Hepatocyte (in vitro differentiated cells): ENCODE measurements at regions not wholly inside any gene's neighbourhood (a gene's known extent, or its start where the extent isn't known, plus 50 kb on each side); places are given as distances from the start of the nearest gene placed in this dataset.

Experiments used
- DNase-seq: peaks from one replicate; pipeline ENCODE4 v3.0.0-alpha.2; 2016; ENCODE audit warnings: low spot score
- H2AFZ ChIP-seq: fragments of 200-600 bp; sonication (generic); 2 replicates; pipeline ENCODE4 v1.6.0; 2016; ENCODE audit warnings: antibody characterized with exemption, mild to moderate bottlenecking
- H3K27ac ChIP-seq: fragments of 200-600 bp; sonication (generic); 2 replicates; pipeline ENCODE4 v1.5.1; 2016; ENCODE audit warnings: mild to moderate bottlenecking
- H3K27me3 ChIP-seq: fragments of 200-600 bp; sonication (generic); 2 replicates; pipeline ENCODE4 v1.6.1; 2016
- H3K36me3 ChIP-seq: fragments of 200-600 bp; sonication (generic); replicated peaks from 2 replicates; pipeline ENCODE4 v1.5.1; 2016; ENCODE audit warnings: low read depth; ENCODE audit not compliant: insufficient read depth
- H3K4me1 ChIP-seq: fragments of 200-600 bp; sonication (generic); 2 replicates; pipeline ENCODE4 v1.5.1; 2016; ENCODE audit warnings: mild to moderate bottlenecking, moderate library complexity; ENCODE audit not compliant: insufficient read depth
- H3K4me2 ChIP-seq: fragments of 200-600 bp; sonication (generic); 2 replicates; pipeline ENCODE4 v1.6.0; 2016
- H3K4me3 ChIP-seq: fragments of 200-600 bp; sonication (generic); 2 replicates; pipeline ENCODE4 v1.5.1; 2016; ENCODE audit warnings: mild to moderate bottlenecking
- H3K79me2 ChIP-seq: fragments of 200-600 bp; sonication (generic); 2 replicates; pipeline ENCODE4 v1.6.0; 2017; ENCODE audit warnings: mild to moderate bottlenecking
- H3K9me2 ChIP-seq: fragments of 200-600 bp; sonication (generic); replicated peaks from 2 replicates; pipeline ENCODE4 v1.6.0; 2017; ENCODE audit warnings: mild to moderate bottlenecking; ENCODE audit not compliant: insufficient read depth
- H3K9me3 ChIP-seq: fragments of 200-600 bp; sonication (generic); 2 replicates; pipeline ENCODE4 v1.5.1; 2016; ENCODE audit warnings: low read depth, mild to moderate bottlenecking
- H4K20me1 ChIP-seq: fragments of 200-600 bp; sonication (generic); 2 replicates; pipeline ENCODE4 v1.6.0; 2016; ENCODE audit warnings: mild to moderate bottlenecking; ENCODE audit not compliant: insufficient read depth, poor library complexity, severe bottlenecking
- EZH2 ChIP-seq: fragments of 200-600 bp; sonication (generic); IDR thresholded peaks from 2 replicates; pipeline ENCODE4 v1.6.1; 2016; ENCODE audit warnings: antibody characterized with exemption, mild to moderate bottlenecking, borderline replicate concordance
- EZH2phosphoT487 ChIP-seq: fragments of 200-600 bp; sonication (generic); IDR thresholded peaks from one replicate; pipeline ENCODE4 v1.6.1; 2018; ENCODE audit warnings: antibody characterized with exemption, mild to moderate bottlenecking, low read depth, moderate library complexity; ENCODE audit not compliant: unreplicated experiment, severe bottlenecking
- WGBS: methylation state at CpG from one replicate; pipeline ENCODE4 v1.1.6; 2016; ENCODE audit warnings: low lambda C conversion rate; ENCODE audit errors: missing lambda C conversion rate; 5-methylcytosine and 5-hydroxymethylcytosine counted together
- TF ChIP-seq, protein P1 (sequence below): fragments of 200-600 bp; sonication (generic); IDR thresholded peaks from 2 replicates; pipeline ENCODE4 v1.5.1; 2016; ENCODE audit warnings: antibody characterized with exemption, mild to moderate bottlenecking; ENCODE audit not compliant: poor library complexity

DNA sequence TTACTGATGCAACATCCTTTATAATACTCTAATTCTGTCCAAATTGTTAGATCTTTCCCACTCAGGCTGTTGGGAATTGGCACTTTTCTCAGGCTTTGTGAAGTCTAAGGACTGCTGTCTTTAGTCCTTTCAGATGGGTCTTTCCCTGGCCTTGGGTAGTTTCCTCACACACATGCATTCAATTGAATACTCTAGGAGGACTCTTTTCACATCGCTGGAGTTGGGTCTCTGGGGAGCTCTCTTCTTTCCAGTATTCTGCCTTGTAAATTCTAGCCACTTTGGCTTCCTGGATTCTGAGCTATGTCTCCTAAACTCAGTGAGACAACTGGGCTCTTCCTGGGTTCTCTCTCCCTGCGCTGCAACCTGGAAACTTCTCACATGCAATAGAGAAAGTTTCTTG is 215.5 kb downstream of the SNX18 start:
- WGBS = 50% methylated on average over 2 of the region's 2 CpGs
- H2AFZ ChIP-seq = no peak overlapping the region
- H3K4me1 ChIP-seq = no peaks in the 10 kb centered on the region
- H3K36me3 ChIP-seq = no peaks in the 10 kb centered on the region
- no peak for DNase-seq
- no peaks in the 10 kb centered on the region for H3K9me3 ChIP-seq
- H4K20me1 ChIP-seq = no peaks in the 10 kb centered on the region
- H3K27ac ChIP-seq = no peak overlapping the region
- no peak overlapping the region for H3K4me3 ChIP-seq
- no peak overlapping the region for H3K4me2 ChIP-seq
- H3K9me2 ChIP-seq = no peaks in the 10 kb centered on the region
- TF ChIP-seq EZH2 (no peak), EZH2phosphoT487 (no peak)
- TF ChIP-seq, protein P1, sequence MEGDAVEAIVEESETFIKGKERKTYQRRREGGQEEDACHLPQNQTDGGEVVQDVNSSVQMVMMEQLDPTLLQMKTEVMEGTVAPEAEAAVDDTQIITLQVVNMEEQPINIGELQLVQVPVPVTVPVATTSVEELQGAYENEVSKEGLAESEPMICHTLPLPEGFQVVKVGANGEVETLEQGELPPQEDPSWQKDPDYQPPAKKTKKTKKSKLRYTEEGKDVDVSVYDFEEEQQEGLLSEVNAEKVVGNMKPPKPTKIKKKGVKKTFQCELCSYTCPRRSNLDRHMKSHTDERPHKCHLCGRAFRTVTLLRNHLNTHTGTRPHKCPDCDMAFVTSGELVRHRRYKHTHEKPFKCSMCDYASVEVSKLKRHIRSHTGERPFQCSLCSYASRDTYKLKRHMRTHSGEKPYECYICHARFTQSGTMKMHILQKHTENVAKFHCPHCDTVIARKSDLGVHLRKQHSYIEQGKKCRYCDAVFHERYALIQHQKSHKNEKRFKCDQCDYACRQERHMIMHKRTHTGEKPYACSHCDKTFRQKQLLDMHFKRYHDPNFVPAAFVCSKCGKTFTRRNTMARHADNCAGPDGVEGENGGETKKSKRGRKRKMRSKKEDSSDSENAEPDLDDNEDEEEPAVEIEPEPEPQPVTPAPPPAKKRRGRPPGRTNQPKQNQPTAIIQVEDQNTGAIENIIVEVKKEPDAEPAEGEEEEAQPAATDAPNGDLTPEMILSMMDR = no peak
- no peaks in the 10 kb centered on the region for H3K27me3 ChIP-seq
- H3K79me2 ChIP-seq = no peaks in the 10 kb centered on the region

DNA sequence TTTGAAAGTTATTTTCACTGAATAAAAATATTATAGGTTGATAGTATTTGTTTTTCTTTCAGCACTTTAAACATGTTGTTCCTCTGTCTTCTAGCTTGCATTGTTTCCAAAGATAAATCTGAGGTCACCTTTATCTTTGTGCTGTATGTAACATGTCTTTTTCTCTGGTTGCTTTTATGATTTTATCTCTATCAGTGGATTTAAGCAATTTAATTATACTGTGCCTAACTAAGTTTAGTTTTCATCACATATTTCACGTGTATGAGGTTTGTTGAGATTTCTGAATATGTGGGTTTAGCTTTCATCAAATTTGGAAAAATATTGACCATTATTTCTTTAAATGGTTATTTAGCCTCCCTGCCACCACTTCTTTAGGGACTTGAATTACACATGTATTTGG is 214.5 kb downstream of the SNX18 start:
- WGBS = 97% methylated on average over 1 of the region's 1 CpG
- no peaks in the 10 kb centered on the region for H3K4me1 ChIP-seq
- H3K4me3 ChIP-seq = no peak overlapping the region
- H3K4me2 ChIP-seq = no peak overlapping the region
- H3K79me2 ChIP-seq = no peaks in the 10 kb centered on the region
- TF ChIP-seq EZH2phosphoT487 = no peak
- no peaks in the 10 kb centered on the region for H3K36me3 ChIP-seq
- no peak for DNase-seq
- H3K27me3 ChIP-seq = no peaks in the 10 kb centered on the region
- H4K20me1 ChIP-seq = no peaks in the 10 kb centered on the region
- H2AFZ ChIP-seq = no peak overlapping the region
- no peaks in the 10 kb centered on the region for H3K9me2 ChIP-seq
- no peaks in the 10 kb centered on the region for H3K9me3 ChIP-seq
- no peak overlapping the region for H3K27ac ChIP-seq

DNA sequence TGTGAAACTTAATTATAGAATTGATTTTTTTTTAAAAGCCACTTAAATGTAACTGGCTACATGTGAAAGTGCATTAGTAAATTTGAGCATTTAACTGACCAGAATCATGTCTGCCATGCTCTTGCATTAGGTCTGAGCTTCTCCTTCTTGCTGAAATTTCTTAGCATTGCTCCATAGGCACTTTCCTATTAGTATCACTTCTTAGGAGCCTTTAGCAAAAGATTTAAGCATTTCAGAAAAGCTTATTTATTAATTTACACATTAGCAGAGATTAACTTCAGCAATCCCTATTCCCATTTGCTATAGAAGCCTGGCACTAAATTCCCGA is 211.0 kb downstream of the SNX18 start:
- Histone ChIP-seq H3K4me1 (no peaks in the 10 kb centered on the region), H3K4me3 (no peak overlapping the region), H3K79me2 (no peaks in the 10 kb centered on the region), H4K20me1 (no peaks in the 10 kb centered on the region), H3K27ac (no peak overlapping the region), H3K36me3 (no peaks in the 10 kb centered on the region), H3K27me3 (no peaks in the 10 kb centered on the region), H3K9me3 (no peaks in the 10 kb centered on the region), H3K4me2 (no peak overlapping the region), H2AFZ (no peak overlapping the region), H3K9me2 (no peaks in the 10 kb centered on the region)
- DNase-seq = no peak
- 85% methylated on average over 1 of the region's 1 CpG for WGBS
- no peak for TF ChIP-seq EZH2
- TF ChIP-seq EZH2phosphoT487 = no peak
- TF ChIP-seq, protein P1 = no peak

DNA sequence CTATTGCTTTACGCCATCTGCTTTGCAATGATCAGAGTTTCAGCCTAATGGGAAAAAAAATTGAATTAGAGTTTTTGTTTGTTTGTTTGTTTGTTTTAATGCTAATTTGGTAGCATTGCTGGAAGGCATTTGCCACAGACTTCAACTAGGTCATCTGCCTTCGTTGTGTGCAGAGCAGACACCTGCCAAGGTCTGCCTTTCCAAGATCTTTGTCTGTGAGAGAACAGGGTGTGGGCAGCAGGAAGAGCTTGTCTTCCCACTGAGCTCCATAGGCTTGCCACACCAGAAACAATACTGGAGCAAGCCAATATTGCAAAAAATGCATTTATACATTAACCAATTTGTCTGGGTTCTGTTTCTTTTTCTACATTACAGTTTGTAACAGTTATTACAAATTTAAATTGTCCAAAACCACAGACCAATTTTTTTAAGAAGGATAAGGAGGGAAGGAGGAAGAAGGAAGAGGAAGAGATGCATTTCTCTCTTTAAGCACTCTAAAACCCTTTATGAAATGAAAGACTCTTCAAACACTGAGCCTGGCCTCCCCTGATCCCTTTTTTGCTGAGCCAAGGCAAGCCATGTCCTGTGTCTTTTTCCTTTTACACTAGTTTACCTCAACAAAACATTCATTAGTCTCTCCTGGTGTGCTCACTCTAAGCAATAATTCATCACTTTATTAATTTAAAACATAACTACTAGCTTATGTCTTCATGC is 210.5 kb downstream of the SNX18 start:
- no peak overlapping the region for H3K4me3 ChIP-seq
- H3K79me2 ChIP-seq = no peaks in the 10 kb centered on the region
- no peaks in the 10 kb centered on the region for H3K9me2 ChIP-seq
- H3K27ac ChIP-seq = no peak overlapping the region
- no peaks in the 10 kb centered on the region for H3K27me3 ChIP-seq
- no peaks in the 10 kb centered on the region for H4K20me1 ChIP-seq
- no peak overlapping the region for H3K4me2 ChIP-seq
- DNase-seq = no peak
- no peaks in the 10 kb centered on the region for H3K9me3 ChIP-seq
- no peaks in the 10 kb centered on the region for H3K36me3 ChIP-seq
- WGBS = 71% methylated on average over 2 of the region's 2 CpGs
- TF ChIP-seq, protein P1 = no peak
- no peak for TF ChIP-seq EZH2phosphoT487
- no peak for TF ChIP-seq EZH2
- no peak overlapping the region for H2AFZ ChIP-seq
- H3K4me1 ChIP-seq = no peaks in the 10 kb centered on the region
